SHP77 (cell line): ENCODE measurements at regions not wholly inside any gene's neighbourhood (a gene's known extent, or its start where the extent isn't known, plus 50 kb on each side); places are given as distances from the start of the nearest gene placed in this dataset.

ENCODE experiments used
- DNase-seq, 2 experiments: peaks; one replicate each; lab custom pipeline; 2025; lab: John Stamatoyannopoulos, UW

GRCh38 chr17:72390675-72391508 is 270.1 kb downstream of the SOX9 start:
- DNase-seq = no peak

- DNase-seq = no peak
Measured at GRCh38 chr17:72392056-72393010, 271.5 kb downstream of the SOX9 start.

- DNase-seq = no peak
Measured at GRCh38 chr17:72393553-72393952, 272.7 kb downstream of the SOX9 start.

- DNase-seq = no peak
Measured at GRCh38 chr17:72394531-72394930, 273.7 kb downstream of the SOX9 start.

GRCh38 chr17:72396121-72396520 is 275.3 kb downstream of the SOX9 start:
- no peak for DNase-seq

GRCh38 chr17:72397223-72397667 is 276.4 kb downstream of the SOX9 start:
- no peak for DNase-seq

GRCh38 chr17:72397687-72398086 is 276.9 kb downstream of the SOX9 start:
- no peak for DNase-seq

GRCh38 chr17:72399023-72399607 is 278.3 kb downstream of the SOX9 start:
- DNase-seq = no peak

- DNase-seq = no peak
Measured at GRCh38 chr17:72399608-72400487, 279.0 kb downstream of the SOX9 start.

- no peak for DNase-seq
Measured at GRCh38 chr17:72400488-72400827, 279.6 kb downstream of the SOX9 start.

- no peak for DNase-seq
Measured at GRCh38 chr17:72400863-72401262, 280.0 kb downstream of the SOX9 start.

GRCh38 chr17:72401883-72402726 is 281.3 kb downstream of the SOX9 start:
- DNase-seq = no peak

GRCh38 chr17:72402727-72403210 is 281.9 kb downstream of the SOX9 start:
- DNase-seq = no peak

GRCh38 chr17:72403713-72404209 is 282.9 kb downstream of the SOX9 start:
- no peak for DNase-seq

GRCh38 chr17:72404872-72405271 is 284.1 kb downstream of the SOX9 start:
- no peak for DNase-seq

- no peak for DNase-seq
Measured at GRCh38 chr17:72405662-72406230, 284.9 kb downstream of the SOX9 start.

GRCh38 chr17:72406498-72406897 is 285.7 kb downstream of the SOX9 start:
- no peak for DNase-seq

GRCh38 chr17:72407336-72407909 is 286.6 kb downstream of the SOX9 start:
- peak in 1 of 2 experiments; percentile 10 for DNase-seq

- no peak for DNase-seq
Measured at GRCh38 chr17:72407931-72408330, 287.1 kb downstream of the SOX9 start.
